Upper lobe of left lung (tissue), 4 donors: ENCODE measurements at regions not wholly inside any gene's neighbourhood (a gene's known extent, or its start where the extent isn't known, plus 50 kb on each side); places are given as distances from the start of the nearest gene placed in this dataset.

ENCODE experiments used
- POLR2AphosphoS5 ChIP-seq, 2 donors: sonication (generic); formaldehyde crosslinking; IDR thresholded peaks; one replicate each; pipeline ENCODE4 v1.5.1; 2017; ENCODE audit warnings: antibody characterized with exemption in 2 of 2
- TF ChIP-seq, protein P1 (sequence below), 6 experiments: fragments of 450-650 bp in 4 of 6; fragments of 200-600 bp in 2 of 6; sonication (generic) in 2 of 6; IDR thresholded peaks; one replicate each; pipeline ENCODE4 v1.5.1; 2016 to 2019; ENCODE audit warnings: antibody characterized with exemption in 6 of 6

DNA sequence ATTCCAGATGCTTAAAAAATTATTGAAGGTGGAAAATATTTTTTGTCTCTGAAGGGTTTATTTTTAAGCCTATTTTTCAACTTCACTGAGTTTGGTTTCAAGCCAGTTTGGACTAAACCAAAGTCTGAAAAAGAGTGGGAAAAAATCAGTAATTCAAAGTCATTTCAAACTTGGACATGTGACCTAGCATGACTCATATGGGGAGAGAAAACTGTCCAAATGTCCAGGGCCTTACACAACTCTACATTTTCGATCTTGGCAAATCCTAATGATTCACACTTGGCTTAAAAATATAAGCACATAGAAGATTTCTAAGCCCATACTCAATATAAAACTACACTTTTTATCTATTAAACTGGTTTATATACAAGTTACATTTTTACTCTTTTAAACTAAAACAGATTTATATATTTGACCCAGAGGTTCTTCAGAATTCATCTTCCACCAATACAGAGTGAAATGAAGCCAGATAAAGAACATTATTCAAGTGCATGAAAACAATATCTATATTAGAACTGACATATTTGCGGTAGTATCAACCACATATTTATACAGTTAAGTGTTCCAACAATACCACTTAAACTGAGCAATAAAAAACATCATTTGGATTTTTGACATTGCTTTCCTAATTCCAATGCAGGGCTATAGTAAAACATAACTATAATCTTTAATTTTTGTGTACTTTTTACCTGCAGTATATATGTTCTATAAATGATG, 110.3 kb upstream of the TCF21 start:
- no peak for TF ChIP-seq POLR2AphosphoS5 (IDR thresholded peaks at IDR 0.05)
- TF ChIP-seq, protein P1, sequence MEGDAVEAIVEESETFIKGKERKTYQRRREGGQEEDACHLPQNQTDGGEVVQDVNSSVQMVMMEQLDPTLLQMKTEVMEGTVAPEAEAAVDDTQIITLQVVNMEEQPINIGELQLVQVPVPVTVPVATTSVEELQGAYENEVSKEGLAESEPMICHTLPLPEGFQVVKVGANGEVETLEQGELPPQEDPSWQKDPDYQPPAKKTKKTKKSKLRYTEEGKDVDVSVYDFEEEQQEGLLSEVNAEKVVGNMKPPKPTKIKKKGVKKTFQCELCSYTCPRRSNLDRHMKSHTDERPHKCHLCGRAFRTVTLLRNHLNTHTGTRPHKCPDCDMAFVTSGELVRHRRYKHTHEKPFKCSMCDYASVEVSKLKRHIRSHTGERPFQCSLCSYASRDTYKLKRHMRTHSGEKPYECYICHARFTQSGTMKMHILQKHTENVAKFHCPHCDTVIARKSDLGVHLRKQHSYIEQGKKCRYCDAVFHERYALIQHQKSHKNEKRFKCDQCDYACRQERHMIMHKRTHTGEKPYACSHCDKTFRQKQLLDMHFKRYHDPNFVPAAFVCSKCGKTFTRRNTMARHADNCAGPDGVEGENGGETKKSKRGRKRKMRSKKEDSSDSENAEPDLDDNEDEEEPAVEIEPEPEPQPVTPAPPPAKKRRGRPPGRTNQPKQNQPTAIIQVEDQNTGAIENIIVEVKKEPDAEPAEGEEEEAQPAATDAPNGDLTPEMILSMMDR (IDR thresholded peaks at IDR 0.05) = no peak
